ENCODE measurements at regions not wholly inside any gene's neighbourhood (a gene's known extent, or its start where the extent isn't known, plus 50 kb on each side); places are given as distances from the start of the nearest gene placed in this dataset.
"Not testable (repeated sequence)": the region's sequence is repeated elsewhere in the genome, so short reads cannot be mapped to it uniquely, and the experiment has no call there.

- TF ChIP-seq HNF4G (IDR thresholded peaks at IDR 0.05), result no peak
- TF ChIP-seq, protein P1, sequence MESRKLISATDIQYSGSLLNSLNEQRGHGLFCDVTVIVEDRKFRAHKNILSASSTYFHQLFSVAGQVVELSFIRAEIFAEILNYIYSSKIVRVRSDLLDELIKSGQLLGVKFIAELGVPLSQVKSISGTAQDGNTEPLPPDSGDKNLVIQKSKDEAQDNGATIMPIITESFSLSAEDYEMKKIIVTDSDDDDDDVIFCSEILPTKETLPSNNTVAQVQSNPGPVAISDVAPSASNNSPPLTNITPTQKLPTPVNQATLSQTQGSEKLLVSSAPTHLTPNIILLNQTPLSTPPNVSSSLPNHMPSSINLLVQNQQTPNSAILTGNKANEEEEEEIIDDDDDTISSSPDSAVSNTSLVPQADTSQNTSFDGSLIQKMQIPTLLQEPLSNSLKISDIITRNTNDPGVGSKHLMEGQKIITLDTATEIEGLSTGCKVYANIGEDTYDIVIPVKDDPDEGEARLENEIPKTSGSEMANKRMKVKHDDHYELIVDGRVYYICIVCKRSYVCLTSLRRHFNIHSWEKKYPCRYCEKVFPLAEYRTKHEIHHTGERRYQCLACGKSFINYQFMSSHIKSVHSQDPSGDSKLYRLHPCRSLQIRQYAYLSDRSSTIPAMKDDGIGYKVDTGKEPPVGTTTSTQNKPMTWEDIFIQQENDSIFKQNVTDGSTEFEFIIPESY (IDR thresholded peaks at IDR 0.05), result no peak
Observed at GRCh38 chr2:41334159-41334558, 713.7 kb upstream of the PKDCC start (continued).

GRCh38 chr2:41335573-41335972, 712.2 kb upstream of the PKDCC start:
- H3K9me3 ChIP-seq (ENCODE audit: control insufficient read depth in 4 of 4, low read length in 3 of 4); DNase-seq (ENCODE audit: low spot score); H3K27me3 ChIP-seq (ENCODE audit: control insufficient read depth in 4 of 4, insufficient read depth in 4 of 4, low read length in 3 of 4); H3K27ac ChIP-seq (ENCODE audit: low read depth in 1 of 2, low read length in 2 of 2); H3K36me3 ChIP-seq (ENCODE audit: control insufficient read depth in 4 of 4, insufficient read depth in 3 of 4, low read depth in 1 of 4, low read length in 3 of 4); H3K4me3 ChIP-seq (ENCODE audit: low read depth in 1 of 3, low read length in 3 of 3); H3K4me1 ChIP-seq (ENCODE audit: control insufficient read depth in 4 of 4, insufficient read depth in 4 of 4, low read length in 3 of 4); H3K9ac ChIP-seq (ENCODE audit: low read depth in 1 of 2, low read length in 2 of 2): not testable (repeated sequence)
- WGBS, result 93% methylated on average over 31 of the region's 31 CpGs

DNA sequence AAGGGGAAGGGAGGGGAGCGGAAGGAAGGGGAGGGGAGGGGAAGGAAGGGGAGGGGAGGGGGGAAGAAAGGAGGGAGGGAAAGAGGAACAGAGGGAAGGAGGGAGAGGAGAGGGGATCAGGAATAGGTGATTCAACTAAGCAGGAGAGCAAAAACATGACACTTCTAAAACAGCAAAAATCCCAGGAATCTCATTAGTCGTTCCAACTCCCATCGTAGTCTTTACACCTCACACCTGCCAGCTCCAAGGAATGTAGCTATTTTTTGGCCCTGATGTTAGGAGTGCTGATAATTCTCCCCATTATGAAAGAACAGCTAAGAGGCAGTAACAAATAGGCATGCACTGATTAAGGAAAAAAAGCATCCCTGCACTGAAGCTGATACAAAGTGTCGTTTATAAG, 709.9 kb upstream of the PKDCC start:
- Histone ChIP-seq H3K4me1 (ENCODE audit: control insufficient read depth in 4 of 4, insufficient read depth in 4 of 4, low read length in 3 of 4) (no peaks in the 10 kb centered on the region), H3K9me3 (ENCODE audit: control insufficient read depth in 4 of 4, low read length in 3 of 4) (no peaks in the 10 kb centered on the region), H3K9ac (ENCODE audit: low read depth in 1 of 2, low read length in 2 of 2) (no peak overlapping the region), H3K27ac (ENCODE audit: low read depth in 1 of 2, low read length in 2 of 2) (no peak overlapping the region), H3K4me3 (ENCODE audit: low read depth in 1 of 3, low read length in 3 of 3) (no peak overlapping the region), H3K36me3 (ENCODE audit: control insufficient read depth in 4 of 4, insufficient read depth in 3 of 4, low read depth in 1 of 4, low read length in 3 of 4) (no peaks in the 10 kb centered on the region), H3K27me3 (ENCODE audit: control insufficient read depth in 4 of 4, insufficient read depth in 4 of 4, low read length in 3 of 4) (no peaks in the 10 kb centered on the region)
- TF ChIP-seq SP1 (IDR thresholded peaks at IDR 0.05), result no peak
- TF ChIP-seq, protein P2, sequence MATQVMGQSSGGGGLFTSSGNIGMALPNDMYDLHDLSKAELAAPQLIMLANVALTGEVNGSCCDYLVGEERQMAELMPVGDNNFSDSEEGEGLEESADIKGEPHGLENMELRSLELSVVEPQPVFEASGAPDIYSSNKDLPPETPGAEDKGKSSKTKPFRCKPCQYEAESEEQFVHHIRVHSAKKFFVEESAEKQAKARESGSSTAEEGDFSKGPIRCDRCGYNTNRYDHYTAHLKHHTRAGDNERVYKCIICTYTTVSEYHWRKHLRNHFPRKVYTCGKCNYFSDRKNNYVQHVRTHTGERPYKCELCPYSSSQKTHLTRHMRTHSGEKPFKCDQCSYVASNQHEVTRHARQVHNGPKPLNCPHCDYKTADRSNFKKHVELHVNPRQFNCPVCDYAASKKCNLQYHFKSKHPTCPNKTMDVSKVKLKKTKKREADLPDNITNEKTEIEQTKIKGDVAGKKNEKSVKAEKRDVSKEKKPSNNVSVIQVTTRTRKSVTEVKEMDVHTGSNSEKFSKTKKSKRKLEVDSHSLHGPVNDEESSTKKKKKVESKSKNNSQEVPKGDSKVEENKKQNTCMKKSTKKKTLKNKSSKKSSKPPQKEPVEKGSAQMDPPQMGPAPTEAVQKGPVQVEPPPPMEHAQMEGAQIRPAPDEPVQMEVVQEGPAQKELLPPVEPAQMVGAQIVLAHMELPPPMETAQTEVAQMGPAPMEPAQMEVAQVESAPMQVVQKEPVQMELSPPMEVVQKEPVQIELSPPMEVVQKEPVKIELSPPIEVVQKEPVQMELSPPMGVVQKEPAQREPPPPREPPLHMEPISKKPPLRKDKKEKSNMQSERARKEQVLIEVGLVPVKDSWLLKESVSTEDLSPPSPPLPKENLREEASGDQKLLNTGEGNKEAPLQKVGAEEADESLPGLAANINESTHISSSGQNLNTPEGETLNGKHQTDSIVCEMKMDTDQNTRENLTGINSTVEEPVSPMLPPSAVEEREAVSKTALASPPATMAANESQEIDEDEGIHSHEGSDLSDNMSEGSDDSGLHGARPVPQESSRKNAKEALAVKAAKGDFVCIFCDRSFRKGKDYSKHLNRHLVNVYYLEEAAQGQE (IDR thresholded peaks at IDR 0.05), result no peak
- TF ChIP-seq, protein P1 (IDR thresholded peaks at IDR 0.05), result no peak
- TF ChIP-seq RXRA (IDR thresholded peaks at IDR 0.05), result no peak
- TF ChIP-seq JUND (IDR thresholded peaks at IDR 0.05), result no peak
- TF ChIP-seq EGR1 (IDR thresholded peaks at IDR 0.05; ENCODE audit: low read depth in 2 of 2), result no peak
- TF ChIP-seq CTCF (IDR thresholded peaks at IDR 0.05; ENCODE audit: low read depth, low read length, missing input control), result no peak
- TF ChIP-seq FOXA1 (IDR thresholded peaks at IDR 0.05), result no peak
- no peak for TF ChIP-seq RAD21 (IDR thresholded peaks at IDR 0.05)
- TF ChIP-seq GABPA (IDR thresholded peaks at IDR 0.05 in 1 of 2, conservative IDR thresholded peaks at IDR 0.05 in 1 of 2), result no peak
- no peak for TF ChIP-seq FOXA2 (IDR thresholded peaks at IDR 0.05)
- WGBS, result 52% methylated on average over 3 of the region's 4 CpGs
- DNase-seq (ENCODE audit: low spot score), result no peak
